Upper lobe of right lung (tissue), 1 donor: ENCODE measurements at regions not wholly inside any gene's neighbourhood (a gene's known extent, or its start where the extent isn't known, plus 50 kb on each side); places are given as distances from the start of the nearest gene placed in this dataset.
"Not testable (repeated sequence)": the region's sequence is repeated elsewhere in the genome, so short reads cannot be mapped to it uniquely, and the experiment has no call there.

Source experiments
- ATAC-seq: fragments of 200-7000 bp; cut with Tn5 transposase; one replicate; pipeline ENCODE4 v1.9.1; 2020; ENCODE audit warnings: mild to moderate bottlenecking, moderate library complexity
- DNase-seq: peaks from one replicate; pipeline ENCODE4 v3.0.0-alpha.2; 2020
- H3K27ac ChIP-seq: fragments of 200-600 bp; one replicate; pipeline ENCODE4 v1.8.0; 2022
- H3K27me3 ChIP-seq: fragments of 200-600 bp; one replicate; pipeline ENCODE4 v1.8.0; 2022; ENCODE audit warnings: mild to moderate bottlenecking
- H3K36me3 ChIP-seq: fragments of 200-600 bp; one replicate; pipeline ENCODE4 v1.8.0; 2022
- H3K4me1 ChIP-seq: fragments of 200-600 bp; one replicate; pipeline ENCODE4 v1.8.0; 2022
- H3K4me3 ChIP-seq: fragments of 200-600 bp; one replicate; pipeline ENCODE4 v1.8.0; 2022; ENCODE audit warnings: mild to moderate bottlenecking
- H3K9me3 ChIP-seq: fragments of 200-600 bp; one replicate; pipeline ENCODE4 v1.8.0; 2022
- intact Hi-C: fragments of 100-400 bp; cut with DNase I; formaldehyde crosslinking; loops from one replicate; pipeline ENCODE4 v1.11.0; 2022
- TF ChIP-seq, protein P1 (sequence below): fragments of 200-600 bp; IDR thresholded peaks from one replicate; pipeline ENCODE4 v1.8.0; 2022; ENCODE audit warnings: antibody characterized with exemption
- donor health status: DM: no; HTN: yes; CAD: no; lungs with severe emphysema.

- H3K4me1 ChIP-seq: no peaks in the 10 kb centered on the region
- intact Hi-C loops: no loop called here
- TF ChIP-seq, protein P1, sequence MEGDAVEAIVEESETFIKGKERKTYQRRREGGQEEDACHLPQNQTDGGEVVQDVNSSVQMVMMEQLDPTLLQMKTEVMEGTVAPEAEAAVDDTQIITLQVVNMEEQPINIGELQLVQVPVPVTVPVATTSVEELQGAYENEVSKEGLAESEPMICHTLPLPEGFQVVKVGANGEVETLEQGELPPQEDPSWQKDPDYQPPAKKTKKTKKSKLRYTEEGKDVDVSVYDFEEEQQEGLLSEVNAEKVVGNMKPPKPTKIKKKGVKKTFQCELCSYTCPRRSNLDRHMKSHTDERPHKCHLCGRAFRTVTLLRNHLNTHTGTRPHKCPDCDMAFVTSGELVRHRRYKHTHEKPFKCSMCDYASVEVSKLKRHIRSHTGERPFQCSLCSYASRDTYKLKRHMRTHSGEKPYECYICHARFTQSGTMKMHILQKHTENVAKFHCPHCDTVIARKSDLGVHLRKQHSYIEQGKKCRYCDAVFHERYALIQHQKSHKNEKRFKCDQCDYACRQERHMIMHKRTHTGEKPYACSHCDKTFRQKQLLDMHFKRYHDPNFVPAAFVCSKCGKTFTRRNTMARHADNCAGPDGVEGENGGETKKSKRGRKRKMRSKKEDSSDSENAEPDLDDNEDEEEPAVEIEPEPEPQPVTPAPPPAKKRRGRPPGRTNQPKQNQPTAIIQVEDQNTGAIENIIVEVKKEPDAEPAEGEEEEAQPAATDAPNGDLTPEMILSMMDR: no peak
- DNase-seq (no peak), ATAC-seq (no peak)
- H3K27me3 ChIP-seq: no peaks in the 10 kb centered on the region
- no peak overlapping the region for H3K4me3 ChIP-seq
- H3K27ac ChIP-seq: no peak overlapping the region
- H3K36me3 ChIP-seq: no peaks in the 10 kb centered on the region
- no peaks in the 10 kb centered on the region for H3K9me3 ChIP-seq
These were observed 489.4 kb upstream of the TNP1 start for GRCh38 chr2:217349251-217349650.

- H3K27me3 ChIP-seq, H3K4me1 ChIP-seq, DNase-seq, H3K27ac ChIP-seq, H3K9me3 ChIP-seq, intact Hi-C loops, H3K4me3 ChIP-seq, ATAC-seq, H3K36me3 ChIP-seq: not testable (repeated sequence)
These were observed 487.8 kb upstream of the TNP1 start for GRCh38 chr2:217347630-217348029.

- H3K36me3 ChIP-seq, ATAC-seq, H3K4me1 ChIP-seq, DNase-seq, H3K4me3 ChIP-seq, H3K27me3 ChIP-seq, intact Hi-C loops, H3K9me3 ChIP-seq, H3K27ac ChIP-seq: not testable (repeated sequence)
These were observed 486.2 kb upstream of the TNP1 start for GRCh38 chr2:217346043-217346442.

- Histone ChIP-seq H3K36me3 (no peaks in the 10 kb centered on the region), H3K27ac (no peak overlapping the region), H3K4me1 (no peaks in the 10 kb centered on the region), H3K4me3 (no peak overlapping the region), H3K27me3 (no peaks in the 10 kb centered on the region), H3K9me3 (no peaks in the 10 kb centered on the region)
- ATAC-seq (no peak), DNase-seq (no peak)
- TF ChIP-seq, protein P1: no peak
- intact Hi-C loops: no loop called here
These were observed 481.0 kb upstream of the TNP1 start for GRCh38 chr2:217340899-217341298.

DNA sequence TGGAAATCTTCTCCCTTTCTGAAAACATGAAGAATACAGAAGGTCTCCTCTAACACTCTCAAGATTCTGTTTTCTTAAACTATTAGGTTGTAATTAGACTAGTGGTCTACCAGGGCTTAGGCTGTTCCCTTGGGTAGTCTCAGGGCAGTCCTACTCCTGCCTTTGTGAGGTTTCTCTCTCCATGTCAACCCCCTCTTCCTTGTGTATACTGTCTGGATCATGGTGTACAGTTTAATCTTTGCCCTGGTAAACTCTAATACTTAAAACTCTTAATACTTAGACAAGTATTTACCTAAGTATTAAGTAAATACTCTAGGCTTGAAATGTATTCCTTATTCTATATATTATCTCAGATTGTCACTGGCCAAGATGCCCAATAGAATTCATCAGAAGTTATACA is 480.3 kb upstream of the TNP1 start:
- no peak for DNase-seq
- no peaks in the 10 kb centered on the region for H3K27me3 ChIP-seq

DNA sequence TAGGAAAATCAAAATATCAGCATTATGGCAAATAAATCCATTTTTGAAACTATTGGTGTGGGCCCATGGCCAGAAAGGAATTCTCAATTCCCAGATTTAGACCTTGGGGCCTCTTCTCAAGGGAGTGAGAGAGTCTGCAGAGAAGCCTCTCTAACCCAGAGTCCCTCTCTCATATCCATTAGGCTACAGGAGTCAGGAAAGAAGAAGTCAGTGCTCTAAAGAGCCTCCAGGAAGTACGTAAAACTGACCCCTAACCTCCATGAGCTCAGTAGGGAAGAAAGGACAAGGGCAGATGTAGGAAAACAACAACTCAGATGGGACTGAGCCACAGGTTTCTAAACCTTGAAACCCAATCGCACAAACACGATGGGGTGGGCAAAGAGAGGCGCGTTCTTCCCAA is 479.9 kb upstream of the TNP1 start:
- TF ChIP-seq, protein P1: no peak
- Histone ChIP-seq H3K27me3 (no peaks in the 10 kb centered on the region), H3K9me3 (no peaks in the 10 kb centered on the region), H3K36me3 (no peaks in the 10 kb centered on the region), H3K4me1 (no peaks in the 10 kb centered on the region), H3K27ac (no peak overlapping the region), H3K4me3 (no peak overlapping the region)
- intact Hi-C loops: no loop called here
- ATAC-seq: no peak
- no peak for DNase-seq

More for the DNA sequence above, 480.3 kb upstream of the TNP1 start:
- peak; percentile 44 for ATAC-seq
- TF ChIP-seq, protein P1: no peak
- Histone ChIP-seq H3K4me1 (no peaks in the 10 kb centered on the region), H3K4me3 (no peak overlapping the region), H3K27ac (no peak overlapping the region), H3K9me3 (no peaks in the 10 kb centered on the region), H3K36me3 (no peaks in the 10 kb centered on the region)
- intact Hi-C loops: no loop called here

DNA sequence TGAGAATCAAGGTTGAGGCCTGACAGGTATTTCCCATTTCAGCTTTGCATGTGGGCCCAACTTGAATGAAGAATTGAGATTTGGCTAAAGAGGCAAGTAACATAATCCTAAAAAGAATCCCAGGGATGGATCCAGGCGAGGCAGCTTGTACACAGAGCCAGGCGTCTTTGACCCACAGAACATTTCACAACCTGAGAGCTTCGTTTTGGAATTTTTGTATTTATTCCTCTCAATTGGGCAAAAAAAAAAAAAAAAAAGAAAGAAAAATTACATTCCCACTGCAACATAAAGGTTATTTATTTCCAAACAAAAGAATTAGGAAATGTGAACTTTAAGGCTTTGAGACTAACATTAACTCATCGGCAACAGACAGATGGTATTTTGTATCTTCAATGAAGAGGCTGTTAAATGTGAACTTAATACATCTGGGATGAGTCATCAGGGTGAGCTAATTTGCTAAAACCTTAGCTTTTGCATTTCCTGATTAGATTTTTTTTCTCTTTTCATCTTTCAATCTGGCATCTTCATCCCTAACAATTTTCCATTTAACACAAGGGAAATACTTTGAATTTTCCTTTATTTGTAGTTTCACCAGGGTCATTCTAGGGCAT is 478.5 kb upstream of the TNP1 start:
- DNase-seq (no peak), ATAC-seq (no peak)
- Histone ChIP-seq H3K36me3 (no peaks in the 10 kb centered on the region), H3K27me3 (no peaks in the 10 kb centered on the region), H3K27ac (no peak overlapping the region), H3K4me1 (no peaks in the 10 kb centered on the region), H3K9me3 (no peaks in the 10 kb centered on the region), H3K4me3 (no peak overlapping the region)
- intact Hi-C loops: no loop called here
- TF ChIP-seq, protein P1: no peak
